ENCODE measurements at regions not wholly inside any gene's neighbourhood (a gene's known extent, or its start where the extent isn't known, plus 50 kb on each side); places are given as distances from the start of the nearest gene placed in this dataset.

DNA sequence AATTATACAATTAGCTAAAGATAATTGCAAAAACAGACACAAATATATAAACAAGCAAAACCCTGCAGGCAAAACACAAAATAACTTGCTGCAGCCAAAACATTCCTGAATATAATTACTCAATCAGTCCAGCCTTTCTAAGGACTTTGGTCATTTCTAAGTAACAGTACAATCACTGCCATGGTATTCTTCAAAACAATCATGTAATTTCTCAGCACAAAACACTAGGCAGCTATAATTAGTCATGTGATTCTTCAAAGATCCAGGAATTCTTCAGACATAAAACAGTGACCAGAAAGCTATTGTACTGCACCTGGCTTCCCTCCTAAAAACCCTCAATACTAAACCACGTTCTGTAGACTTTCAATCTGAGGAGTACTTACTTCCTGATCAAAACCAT is 881.1 kb downstream of the EPHA7 start:
- no peak for DNase-seq (ENCODE audit: low read depth, low spot score)

DNA sequence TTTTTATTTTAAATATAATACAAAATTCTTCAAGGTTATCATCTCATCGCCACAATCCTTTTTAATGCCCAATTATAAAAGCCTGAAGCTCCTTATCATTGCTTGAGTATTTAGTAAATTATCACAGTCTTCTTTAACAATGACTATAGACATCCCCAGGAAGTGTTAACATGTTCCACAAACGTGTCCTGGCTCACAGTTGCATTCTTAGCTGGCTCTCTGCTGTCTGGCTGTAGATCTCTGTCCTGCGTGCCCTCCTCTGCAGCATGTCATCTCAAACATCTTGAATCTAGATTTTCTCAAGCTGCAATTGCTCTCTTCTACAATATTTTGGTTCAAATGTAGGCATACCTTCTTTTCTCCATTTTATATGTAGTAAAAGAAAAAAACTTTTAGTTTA is 885.2 kb downstream of the EPHA7 start:
- no peak for DNase-seq (ENCODE audit: low read depth, low spot score)

DNA sequence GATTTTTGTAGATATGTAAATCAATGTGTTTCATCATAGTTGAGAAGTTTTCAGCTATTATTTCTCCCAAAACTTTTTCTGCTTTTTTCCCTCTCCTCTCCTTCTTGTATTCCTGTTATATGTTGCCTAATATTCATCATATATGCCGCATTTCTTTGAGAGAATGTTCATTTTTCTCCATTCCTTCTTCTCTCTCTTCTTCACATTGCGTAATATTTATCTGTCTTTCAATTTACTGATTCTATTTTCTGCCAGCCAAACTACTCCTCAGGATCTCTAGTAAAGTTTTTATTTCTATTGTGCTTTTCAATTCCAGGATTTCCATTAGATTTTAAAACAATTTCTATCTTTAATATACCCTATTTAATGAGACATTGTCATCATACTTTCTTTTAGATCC is 896.8 kb downstream of the EPHA7 start:
- no peak for DNase-seq (ENCODE audit: low read depth, low spot score)

DNA sequence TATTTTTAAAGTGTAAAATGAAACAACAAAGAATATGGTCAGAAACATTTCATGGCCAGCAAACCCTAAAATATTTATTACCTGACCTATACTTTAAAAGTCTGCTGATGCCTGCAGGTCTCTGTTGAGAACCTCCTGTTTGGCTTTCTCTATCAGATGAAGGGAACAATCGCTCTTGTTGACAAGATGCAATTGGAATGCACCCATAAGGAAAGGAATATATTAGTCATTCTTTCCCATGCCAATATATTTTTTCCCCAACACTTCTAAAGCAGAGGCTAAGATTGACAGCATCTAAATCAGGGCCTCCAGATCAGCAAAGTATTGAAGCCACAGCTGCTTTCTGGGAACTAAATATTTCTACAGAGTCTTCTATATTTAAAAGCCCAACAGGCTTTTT is 897.8 kb downstream of the EPHA7 start:
- no peak for DNase-seq (ENCODE audit: low read depth, low spot score)

DNA sequence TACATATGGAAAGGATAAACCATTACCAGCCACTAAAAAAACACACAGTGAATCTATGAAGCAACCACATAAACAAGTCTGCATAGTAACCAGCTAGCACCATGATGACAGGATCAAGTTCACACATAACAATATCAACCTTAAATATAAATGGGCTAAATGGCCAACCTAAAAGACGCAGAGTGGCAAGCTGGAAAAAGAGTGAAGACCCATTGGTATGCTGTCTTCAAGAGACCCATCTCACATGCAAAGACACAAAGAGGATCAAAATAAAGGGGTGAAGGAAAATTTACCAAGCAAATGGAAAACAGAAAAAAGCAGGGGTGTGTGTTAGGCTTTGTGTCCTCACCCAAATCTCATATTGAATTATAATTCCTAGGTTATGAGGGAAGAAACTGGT is 909.2 kb downstream of the EPHA7 start:
- DNase-seq (ENCODE audit: low read depth, low spot score) = no peak

DNA sequence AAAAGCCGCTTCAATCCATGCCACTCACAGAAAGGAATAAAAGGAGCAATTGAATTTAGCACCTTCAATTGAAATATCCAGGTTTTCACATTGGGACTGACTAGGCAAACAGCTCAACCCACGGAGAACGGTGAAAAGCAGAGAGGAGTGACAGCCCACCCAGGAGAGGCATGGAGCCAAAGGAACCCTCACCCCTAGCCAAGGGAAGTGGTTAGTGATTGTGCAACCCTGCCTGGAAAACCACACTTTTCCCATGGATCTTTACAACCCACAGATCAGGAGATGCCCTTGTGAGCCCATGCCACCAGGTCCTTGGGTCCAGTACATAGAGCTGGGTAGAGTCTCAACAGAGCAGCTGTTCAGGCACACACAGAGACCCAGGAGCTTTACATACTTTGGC is 911.8 kb downstream of the EPHA7 start:
- no peak for DNase-seq (ENCODE audit: low read depth, low spot score)

DNA sequence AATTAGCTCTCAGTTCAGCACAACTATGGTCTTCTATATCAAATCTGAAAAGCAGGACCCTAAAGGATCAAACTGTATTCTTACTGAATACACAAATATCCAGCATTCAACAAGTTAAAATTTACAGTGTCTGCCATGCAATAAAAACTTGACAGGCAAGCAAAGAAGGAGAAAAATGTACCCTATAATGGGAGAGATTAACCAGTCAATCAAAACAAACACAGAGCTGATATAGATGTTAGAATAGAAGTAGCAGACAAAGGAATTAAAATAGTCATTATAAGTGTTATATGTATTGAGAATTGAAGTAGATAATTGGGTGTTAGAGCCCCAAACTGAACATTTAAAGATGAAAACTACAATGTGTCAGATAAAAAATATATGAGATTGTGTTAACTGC is 914.9 kb downstream of the EPHA7 start:
- no peak for DNase-seq (ENCODE audit: low read depth, low spot score)

DNA sequence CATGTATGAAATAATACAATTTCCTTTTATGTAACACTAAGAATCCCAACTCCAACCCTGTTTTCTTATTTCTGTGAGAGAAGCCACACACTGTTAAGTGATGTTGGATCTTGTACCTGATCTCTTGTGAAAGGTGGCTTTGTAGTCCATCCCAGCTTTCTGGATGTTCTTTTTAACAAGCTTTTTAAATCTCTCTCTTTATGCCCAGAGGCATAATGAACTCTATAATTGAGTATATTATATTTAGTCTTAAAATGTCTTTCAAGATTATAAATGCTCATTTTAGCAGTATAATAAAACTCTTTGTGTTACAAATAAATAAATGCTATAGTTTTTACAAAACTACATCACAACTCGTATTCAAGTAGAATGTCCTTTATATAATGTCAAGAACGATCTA is 922.1 kb downstream of the EPHA7 start:
- no peak for DNase-seq (ENCODE audit: low read depth, low spot score)

DNA sequence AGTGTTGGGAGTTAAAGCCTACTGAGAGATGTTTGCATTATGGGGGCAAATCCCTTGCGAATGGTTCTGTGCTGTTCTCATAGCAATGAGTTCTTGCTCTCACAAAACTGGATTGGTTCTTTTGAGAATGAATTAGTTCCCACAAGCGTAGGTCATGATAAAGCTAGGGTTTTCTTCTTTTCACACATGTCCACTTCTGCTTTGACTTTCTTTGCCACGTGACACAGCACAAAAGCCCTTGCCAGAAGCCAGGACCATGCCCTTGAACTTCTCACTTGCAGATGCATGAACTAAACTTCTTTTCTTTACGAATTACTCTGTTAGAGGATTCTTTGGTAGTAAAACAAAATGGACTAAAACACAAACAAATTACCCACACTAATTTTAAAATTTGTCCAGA is 922.8 kb downstream of the EPHA7 start:
- DNase-seq (ENCODE audit: low read depth, low spot score) = no peak

DNA sequence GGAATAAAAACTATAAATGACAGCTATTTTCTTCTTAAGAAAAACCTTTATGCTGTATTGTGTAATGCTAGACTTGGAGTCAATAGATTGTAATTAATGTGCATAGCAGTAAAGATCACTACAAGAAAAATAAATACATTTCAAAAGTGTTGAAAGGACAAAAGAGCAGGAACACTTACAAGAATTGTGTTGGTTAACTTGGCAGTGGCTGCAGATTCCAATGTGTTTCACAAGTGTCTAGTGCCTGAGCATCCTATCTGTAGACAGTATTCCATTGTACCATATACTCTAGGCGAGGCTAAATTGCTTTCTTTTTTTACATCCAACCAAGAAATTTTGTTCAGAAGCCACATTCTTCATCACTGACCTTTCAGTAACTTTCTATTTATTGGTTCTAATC is 924.1 kb downstream of the EPHA7 start:
- DNase-seq (ENCODE audit: low read depth, low spot score) = no peak

DNA sequence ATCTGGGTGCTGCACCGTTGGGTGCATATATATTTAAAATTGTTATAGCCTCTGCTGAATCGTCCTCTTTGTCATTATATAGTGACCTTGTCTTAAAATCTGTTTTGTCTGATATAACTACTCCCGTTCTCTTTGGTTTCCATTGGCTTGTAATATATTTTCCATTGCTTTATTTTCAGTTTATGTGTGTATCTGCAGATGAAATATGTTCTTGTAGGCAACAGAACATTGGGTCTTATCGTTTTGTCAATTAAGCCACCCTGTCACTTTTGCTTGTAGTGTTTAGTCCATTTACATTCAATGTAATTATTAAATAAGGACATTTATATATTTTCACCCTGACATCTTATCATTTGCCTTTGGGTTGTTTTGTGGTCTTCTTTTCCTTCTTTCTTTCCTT is 933.9 kb downstream of the EPHA7 start:
- DNase-seq (ENCODE audit: low read depth, low spot score) = no peak

DNA sequence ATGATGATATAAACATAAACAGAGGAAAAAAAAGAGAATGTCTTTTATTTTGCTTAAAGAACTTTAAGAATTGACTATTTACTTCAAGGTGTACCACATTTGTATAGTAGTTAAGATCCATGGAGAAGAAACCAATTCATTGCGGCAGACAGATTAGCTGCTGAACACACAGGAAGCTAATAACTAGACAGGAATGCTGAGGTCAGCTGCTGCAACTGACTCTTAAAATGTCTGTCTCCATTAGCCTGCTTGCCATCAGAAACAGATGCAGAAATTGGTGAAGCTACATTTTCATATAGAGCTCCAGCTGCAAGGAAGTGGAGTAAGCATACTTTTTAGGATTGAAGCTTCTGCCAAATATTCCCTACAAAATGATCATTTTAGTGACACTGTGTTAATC is 939.5 kb downstream of the EPHA7 start:
- DNase-seq (ENCODE audit: low read depth, low spot score) = no peak

DNA sequence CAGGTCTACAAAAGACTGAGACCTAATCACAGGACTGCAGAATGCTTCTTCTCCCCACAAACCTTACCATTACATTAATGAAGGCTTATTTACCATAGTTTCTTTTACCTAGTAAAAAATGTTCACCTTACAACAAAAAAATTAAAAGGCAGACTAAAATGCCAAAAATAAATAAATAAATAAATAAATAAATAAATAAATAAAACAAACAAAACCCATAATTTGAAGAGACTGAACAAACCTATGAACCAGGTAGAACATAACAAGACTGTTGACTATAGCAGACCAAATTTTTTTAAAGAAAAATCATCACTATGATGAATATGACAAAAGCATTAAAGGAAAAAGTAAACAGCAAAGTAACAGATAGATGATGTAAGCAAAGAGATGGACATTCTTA is 946.3 kb downstream of the EPHA7 start:
- no peak for DNase-seq (ENCODE audit: low read depth, low spot score)

DNA sequence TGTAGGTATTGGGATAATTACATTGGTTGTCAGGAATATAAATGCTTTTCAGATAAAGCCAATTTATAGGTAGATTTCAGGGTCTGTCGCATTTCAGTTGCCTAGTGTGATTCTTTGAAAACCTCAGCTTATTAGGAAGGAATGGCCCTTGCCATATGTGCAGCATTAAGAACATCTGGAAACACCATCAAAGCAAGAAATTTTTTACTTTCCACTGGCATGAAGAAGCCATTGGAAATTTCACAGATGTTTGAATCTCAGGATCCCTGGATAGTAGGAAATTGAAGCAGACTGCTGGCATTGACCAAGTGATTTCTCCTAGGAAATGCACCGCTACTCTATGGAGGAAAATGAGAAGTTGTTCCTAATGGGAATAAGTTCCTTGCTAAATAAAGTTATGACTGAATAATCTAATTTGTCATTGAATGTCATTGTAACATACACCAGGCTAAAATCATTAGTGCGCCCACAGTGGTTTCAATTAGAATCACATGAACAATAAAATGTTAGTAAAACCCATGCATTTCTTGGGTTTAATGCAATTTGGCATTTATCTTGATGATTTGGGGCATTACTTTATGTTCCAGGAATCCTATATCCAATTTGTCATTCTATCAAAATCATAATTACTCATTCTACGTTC is 950.1 kb downstream of the EPHA7 start:
- no peak for DNase-seq (ENCODE audit: low read depth, low spot score)

DNA sequence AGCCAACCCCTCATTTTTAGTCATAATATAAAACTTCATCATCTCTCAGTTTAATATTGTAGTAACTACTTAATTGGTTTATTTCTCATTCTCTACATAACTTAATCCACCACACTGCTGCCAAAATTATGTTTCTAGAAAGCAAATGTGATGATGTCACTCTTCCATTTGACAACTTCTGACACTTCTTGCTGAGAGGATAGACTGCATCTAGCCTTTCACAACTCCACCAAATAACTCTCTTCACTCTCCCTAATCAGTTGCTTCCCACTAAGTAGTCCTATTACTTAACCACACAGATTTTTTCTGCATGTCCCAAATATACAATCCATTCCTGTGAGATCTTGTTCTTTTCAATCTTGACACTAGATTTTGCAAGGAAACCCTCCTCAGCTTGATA is 951.3 kb downstream of the EPHA7 start:
- DNase-seq (ENCODE audit: low read depth, low spot score) = no peak

DNA sequence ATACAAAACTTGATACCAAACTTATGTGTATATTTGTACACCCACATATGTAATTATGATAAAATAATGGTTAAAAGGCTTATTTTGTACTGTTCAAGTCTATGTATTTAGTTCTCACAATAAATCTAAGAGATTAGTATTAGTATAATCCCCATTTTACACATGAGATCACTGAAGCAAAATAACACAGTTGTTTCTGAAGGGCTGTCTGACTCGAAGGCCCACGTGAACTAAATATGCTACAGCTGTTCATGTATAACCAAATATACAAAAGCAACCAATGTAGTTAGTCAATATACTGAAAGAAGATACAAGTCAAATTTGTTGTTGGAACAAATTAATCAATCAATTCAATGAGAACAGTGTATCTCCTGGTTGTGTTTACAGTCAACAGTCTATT is 959.2 kb downstream of the EPHA7 start:
- DNase-seq (ENCODE audit: low read depth, low spot score) = no peak

DNA sequence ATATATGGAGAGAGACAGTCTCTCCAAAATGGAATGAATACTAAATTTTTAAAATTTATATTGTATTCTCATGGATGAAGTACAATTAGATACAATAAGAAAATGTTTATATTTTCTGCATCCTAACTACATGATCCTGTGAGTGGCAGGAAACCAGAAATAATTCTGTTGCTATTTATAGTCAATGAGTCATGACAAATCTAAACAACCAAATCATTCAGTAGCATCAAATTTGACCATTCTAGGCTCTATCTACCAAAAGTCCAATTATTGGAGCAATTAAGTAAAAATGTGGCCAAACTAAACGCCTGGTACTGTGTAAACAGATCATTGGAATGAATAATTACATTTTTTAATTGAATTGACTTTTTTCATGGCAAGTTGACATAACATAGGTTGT is 959.8 kb downstream of the EPHA7 start:
- DNase-seq (ENCODE audit: low read depth, low spot score) = no peak

DNA sequence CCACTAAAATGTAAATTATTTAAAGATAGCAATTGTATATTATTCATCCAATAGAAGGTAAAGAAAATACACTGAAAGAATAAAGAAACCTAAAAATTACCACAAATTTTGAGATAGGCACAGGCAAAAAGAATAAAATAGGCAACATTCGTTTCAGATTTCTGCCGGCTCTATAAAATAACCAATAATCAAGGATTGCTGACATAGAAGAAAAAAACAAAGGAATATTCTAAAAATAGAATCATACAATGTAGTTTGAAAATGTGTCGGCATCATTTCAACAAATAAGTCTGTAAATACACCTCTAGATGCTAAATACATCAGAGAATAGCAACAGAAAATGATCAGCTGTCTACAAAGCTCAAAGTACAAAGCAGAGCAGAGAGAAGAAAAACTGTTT is 973.3 kb downstream of the EPHA7 start:
- DNase-seq (ENCODE audit: low read depth, low spot score) = no peak

DNA sequence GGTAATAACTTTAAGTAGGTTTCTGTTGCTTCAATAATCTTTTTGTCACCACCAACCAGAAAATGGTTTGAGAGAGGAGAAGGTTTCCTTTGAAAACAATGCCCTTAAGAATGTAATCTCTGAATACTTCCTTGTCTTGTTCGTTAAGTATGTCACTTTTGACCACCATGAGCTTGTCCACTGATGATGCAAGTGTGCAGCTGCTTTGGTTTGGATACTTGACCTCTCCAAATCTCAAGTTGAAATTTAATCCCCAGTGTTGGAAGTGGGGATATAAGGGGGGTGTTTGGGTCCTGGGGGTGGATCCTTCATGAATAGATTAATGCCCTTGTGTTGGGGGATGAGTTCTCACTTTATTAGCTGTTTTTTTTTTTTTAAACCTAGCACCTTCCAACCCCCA is 985.4 kb downstream of the EPHA7 start:
- DNase-seq (ENCODE audit: low read depth, low spot score) = no peak

DNA sequence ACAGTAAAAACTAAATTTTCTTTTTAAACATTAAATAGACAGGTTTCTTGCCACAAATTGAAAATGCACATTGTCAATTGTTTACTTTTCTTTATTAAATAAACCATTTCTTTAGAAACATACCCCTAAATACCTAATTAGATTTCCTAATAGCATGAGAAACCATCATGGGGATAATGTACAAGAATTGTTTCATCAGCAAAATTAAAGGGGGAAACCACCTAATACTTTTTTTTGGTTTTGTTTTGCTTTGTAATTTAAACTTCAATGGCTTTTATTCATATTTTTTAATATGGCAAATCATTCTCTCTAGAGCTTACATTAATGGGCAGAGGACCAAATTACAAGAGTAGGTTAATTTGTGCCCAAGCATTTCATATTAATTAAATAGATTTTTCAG is 987.9 kb downstream of the EPHA7 start:
- no peak for DNase-seq (ENCODE audit: low read depth, low spot score)

DNA sequence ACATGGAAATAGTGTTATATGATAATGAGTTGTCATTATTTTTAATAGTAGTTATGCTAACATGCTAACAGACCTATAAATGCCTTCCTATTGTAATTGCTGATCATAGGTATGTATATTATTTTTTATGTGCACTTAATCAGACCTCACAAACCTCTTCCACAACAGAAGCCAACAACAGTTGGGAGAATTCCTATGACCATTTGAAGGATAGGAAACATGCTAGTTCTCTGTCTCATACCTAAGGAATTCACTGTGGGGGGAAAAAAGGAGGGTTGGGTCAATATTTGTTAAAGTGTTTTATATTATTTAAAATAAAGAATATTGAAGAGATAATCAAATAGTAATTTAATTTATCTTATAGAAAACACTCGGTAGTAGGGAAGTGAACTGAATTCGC is 990.9 kb downstream of the EPHA7 start:
- no peak for DNase-seq (ENCODE audit: low read depth, low spot score)

DNA sequence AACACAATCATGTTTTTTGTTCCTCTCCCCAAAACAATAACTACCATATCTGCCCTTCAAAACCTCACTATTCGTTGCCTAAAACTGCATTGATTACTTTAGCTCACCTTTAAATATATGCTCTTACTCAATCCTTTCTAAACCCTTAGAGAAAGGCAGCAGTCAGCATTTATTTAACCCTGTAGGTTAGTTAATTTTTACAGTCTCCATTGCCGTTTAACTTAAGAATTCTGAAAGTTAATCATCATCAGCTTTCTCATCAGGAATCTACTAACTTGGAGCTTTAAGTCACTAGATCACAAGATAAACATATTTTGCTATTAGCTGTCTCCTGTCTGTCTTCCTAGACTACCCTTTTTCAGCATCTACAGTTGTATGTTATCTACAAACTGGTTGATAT is 991.9 kb downstream of the EPHA7 start:
- no peak for DNase-seq (ENCODE audit: low read depth, low spot score)

DNA sequence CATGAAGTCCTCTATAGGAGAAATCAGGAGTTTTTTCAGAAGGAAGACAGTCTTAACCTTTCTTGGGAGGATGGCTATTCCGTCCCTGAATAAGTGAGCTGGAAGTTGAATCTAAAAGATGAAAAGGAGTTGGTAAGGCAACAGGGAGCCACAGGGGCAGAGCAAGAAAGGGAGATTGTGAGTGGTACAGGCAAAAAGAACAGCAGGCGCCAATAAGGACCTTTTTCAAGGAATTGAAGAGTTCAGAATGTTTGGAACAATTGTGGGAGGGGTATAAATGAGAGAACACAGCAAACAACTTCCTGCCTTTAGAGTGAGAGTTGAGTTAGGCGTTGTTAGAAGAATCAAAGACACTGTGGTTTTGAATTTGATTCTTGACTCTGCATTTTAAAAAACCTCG is 1003.7 kb downstream of the EPHA7 start:
- DNase-seq (ENCODE audit: low read depth, low spot score) = no peak

DNA sequence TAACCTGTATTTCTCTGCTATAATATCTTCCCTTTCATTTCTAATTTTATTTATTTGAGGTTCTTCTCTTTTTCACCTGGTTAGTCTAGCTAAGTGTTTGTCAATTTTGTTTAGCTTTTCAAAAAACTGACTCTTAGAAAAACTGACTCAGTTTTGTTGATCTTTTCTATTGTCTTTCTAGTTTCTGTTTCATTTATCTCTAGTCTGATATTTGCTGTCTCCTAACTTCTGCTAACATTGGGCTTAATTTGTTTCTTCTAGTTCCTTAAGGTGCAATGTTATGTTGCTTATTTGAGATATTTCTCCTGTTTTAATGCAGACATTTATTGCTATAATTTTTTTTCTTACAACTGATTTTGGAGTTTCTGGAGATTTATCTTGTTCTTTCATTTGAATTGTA is 1011.0 kb downstream of the EPHA7 start:
- DNase-seq (ENCODE audit: low read depth, low spot score) = no peak

DNA sequence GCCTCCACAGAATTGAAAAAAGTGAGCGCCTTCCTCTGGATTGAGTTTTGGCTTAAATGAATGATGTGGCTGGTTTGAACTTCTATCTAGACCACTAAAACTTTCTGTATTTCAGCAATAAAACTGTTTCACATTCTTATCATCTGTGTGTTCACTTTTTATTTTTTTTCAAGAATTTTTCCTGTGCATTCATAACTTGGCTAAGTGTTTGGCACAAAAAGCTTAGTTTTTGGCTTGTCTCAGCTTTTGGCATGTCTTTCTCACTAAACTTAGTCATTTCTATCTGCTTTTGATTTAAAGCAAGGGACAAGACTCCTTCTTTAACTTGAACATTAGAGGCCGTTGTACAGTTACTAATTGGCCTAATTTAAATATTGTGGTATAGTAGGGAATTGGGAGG is 1015.1 kb downstream of the EPHA7 start:
- no peak for DNase-seq (ENCODE audit: low read depth, low spot score)
